ENCODE measurements at regions not wholly inside any gene's neighbourhood (a gene's known extent, or its start where the extent isn't known, plus 50 kb on each side); places are given as distances from the start of the nearest gene placed in this dataset.

GRCh38 chr2:12265646-12266045 lies 451.1 kb upstream of the TRIB2 start:
- TF ChIP-seq ZFX (IDR thresholded peaks at IDR 0.05; ENCODE audit: borderline replicate concordance) = no peak
- TF ChIP-seq CTCF (IDR thresholded peaks at IDR 0.05) = no peak
- H3K27ac ChIP-seq = no peak overlapping the region

GRCh38 chr2:12267042-12267441 lies 449.7 kb upstream of the TRIB2 start:
- TF ChIP-seq ZFX (IDR thresholded peaks at IDR 0.05; ENCODE audit: borderline replicate concordance) = no peak
- no peak for TF ChIP-seq CTCF (IDR thresholded peaks at IDR 0.05)

GRCh38 chr2:12269041-12269972 lies 447.4 kb upstream of the TRIB2 start:
- TF ChIP-seq ZFX (IDR thresholded peaks at IDR 0.05; ENCODE audit: borderline replicate concordance) = no peak
- TF ChIP-seq CTCF (IDR thresholded peaks at IDR 0.05) = no peak
- H3K27ac ChIP-seq = no peak overlapping the region

More at GRCh38 chr2:12267042-12267441, 449.7 kb upstream of the TRIB2 start:
- no peak overlapping the region for H3K27ac ChIP-seq

- no peak overlapping the region for H3K27ac ChIP-seq
- TF ChIP-seq CTCF (IDR thresholded peaks at IDR 0.05) (no peak), ZFX (IDR thresholded peaks at IDR 0.05; ENCODE audit: borderline replicate concordance) (no peak)
Measured at GRCh38 chr2:12270876-12271588, 445.7 kb upstream of the TRIB2 start.

- TF ChIP-seq ZFX (IDR thresholded peaks at IDR 0.05; ENCODE audit: borderline replicate concordance) (no peak), CTCF (IDR thresholded peaks at IDR 0.05) (no peak)
- H3K27ac ChIP-seq = no peak overlapping the region
Measured at GRCh38 chr2:12271589-12271984, 445.1 kb upstream of the TRIB2 start.

GRCh38 chr2:12273111-12273510 lies 443.6 kb upstream of the TRIB2 start:
- H3K27ac ChIP-seq = no peak overlapping the region
- no peak for TF ChIP-seq CTCF (IDR thresholded peaks at IDR 0.05)
- TF ChIP-seq ZFX (IDR thresholded peaks at IDR 0.05; ENCODE audit: borderline replicate concordance) = no peak

GRCh38 chr2:12274591-12274990 lies 442.1 kb upstream of the TRIB2 start:
- TF ChIP-seq ZFX (IDR thresholded peaks at IDR 0.05; ENCODE audit: borderline replicate concordance) = no peak
- TF ChIP-seq CTCF (IDR thresholded peaks at IDR 0.05) = no peak
- H3K27ac ChIP-seq = no peak overlapping the region

Measured in 22Rv1 (cell line).